ENCODE measurements at regions not wholly inside any gene's neighbourhood (a gene's known extent, or its start where the extent isn't known, plus 50 kb on each side); places are given as distances from the start of the nearest gene placed in this dataset.

- Mint-ChIP-seq H3K4me3 (no peak overlapping the region), H3K27me3 (no peaks in the 10 kb centered on the region), H3K4me1 (no peaks in the 10 kb centered on the region), H3K27ac (no peak overlapping the region), H3K9me3 (peaks cover 8% of the 10 kb centered on the region), H3K36me3 (no peaks in the 10 kb centered on the region)
- no peak for DNase-seq
- CTCF ChIA-PET: no interaction called here
Measured at GRCh38 chr9:29928072-29928471, 2354.8 kb upstream of the C9orf72 start.

- no peaks in the 10 kb centered on the region for H3K27me3 Mint-ChIP-seq
- H3K27ac Mint-ChIP-seq: no peak overlapping the region
- no peaks in the 10 kb centered on the region for H3K36me3 Mint-ChIP-seq
- DNase-seq: no peak
- CTCF ChIA-PET: no interaction called here
- H3K4me3 Mint-ChIP-seq: no peak overlapping the region
- H3K9me3 Mint-ChIP-seq: peaks cover 18% of the 10 kb centered on the region
- H3K4me1 Mint-ChIP-seq: no peaks in the 10 kb centered on the region
Measured at GRCh38 chr9:29939559-29939958, 2366.3 kb upstream of the C9orf72 start.

GRCh38 chr9:29945012-29945411 is 2371.7 kb upstream of the C9orf72 start:
- Mint-ChIP-seq H3K27ac (no peak overlapping the region), H3K9me3 (peaks cover 2% of the 10 kb centered on the region), H3K4me3 (no peak overlapping the region), H3K4me1 (no peaks in the 10 kb centered on the region), H3K27me3 (no peaks in the 10 kb centered on the region), H3K36me3 (no peaks in the 10 kb centered on the region)
- no peak for DNase-seq
- CTCF ChIA-PET: no interaction called here

- H3K27ac Mint-ChIP-seq: no peak overlapping the region
- H3K4me1 Mint-ChIP-seq: no peaks in the 10 kb centered on the region
- H3K27me3 Mint-ChIP-seq: no peaks in the 10 kb centered on the region
- CTCF ChIA-PET: no interaction called here
- H3K4me3 Mint-ChIP-seq: no peak overlapping the region
- no peak for DNase-seq
- H3K36me3 Mint-ChIP-seq: no peaks in the 10 kb centered on the region
- H3K9me3 Mint-ChIP-seq: no peaks in the 10 kb centered on the region
Measured at GRCh38 chr9:29958469-29958868, 2385.2 kb upstream of the C9orf72 start.

- CTCF ChIA-PET: no interaction called here
- DNase-seq: no peak
- Mint-ChIP-seq H3K36me3 (no peaks in the 10 kb centered on the region), H3K27ac (no peak overlapping the region), H3K9me3 (no peaks in the 10 kb centered on the region), H3K4me3 (no peak overlapping the region), H3K4me1 (no peaks in the 10 kb centered on the region), H3K27me3 (no peaks in the 10 kb centered on the region)
Measured at GRCh38 chr9:29965834-29966233, 2392.6 kb upstream of the C9orf72 start.

- no peaks in the 10 kb centered on the region for H3K9me3 Mint-ChIP-seq
- no peak for DNase-seq
- H3K36me3 Mint-ChIP-seq: no peaks in the 10 kb centered on the region
- no peaks in the 10 kb centered on the region for H3K4me1 Mint-ChIP-seq
- no peak overlapping the region for H3K4me3 Mint-ChIP-seq
- CTCF ChIA-PET: no interaction called here
- no peak overlapping the region for H3K27ac Mint-ChIP-seq
- no peaks in the 10 kb centered on the region for H3K27me3 Mint-ChIP-seq
Measured at GRCh38 chr9:29966247-29966646, 2393.0 kb upstream of the C9orf72 start.

GRCh38 chr9:29968831-29969230 is 2395.6 kb upstream of the C9orf72 start:
- no peaks in the 10 kb centered on the region for H3K9me3 Mint-ChIP-seq
- no peaks in the 10 kb centered on the region for H3K36me3 Mint-ChIP-seq
- DNase-seq: no peak
- no peaks in the 10 kb centered on the region for H3K27me3 Mint-ChIP-seq
- no peaks in the 10 kb centered on the region for H3K4me1 Mint-ChIP-seq
- no peak overlapping the region for H3K4me3 Mint-ChIP-seq
- H3K27ac Mint-ChIP-seq: no peak overlapping the region
- CTCF ChIA-PET: no interaction called here

- Mint-ChIP-seq H3K4me3 (no peak overlapping the region), H3K27me3 (no peaks in the 10 kb centered on the region), H3K27ac (no peak overlapping the region), H3K4me1 (no peaks in the 10 kb centered on the region), H3K9me3 (no peaks in the 10 kb centered on the region), H3K36me3 (no peaks in the 10 kb centered on the region)
- CTCF ChIA-PET: no interaction called here
- DNase-seq: no peak
Measured at GRCh38 chr9:29969408-29969807, 2396.1 kb upstream of the C9orf72 start.

- Mint-ChIP-seq H3K36me3 (no peaks in the 10 kb centered on the region), H3K27me3 (no peaks in the 10 kb centered on the region), H3K4me3 (no peak overlapping the region), H3K4me1 (no peaks in the 10 kb centered on the region), H3K27ac (no peak overlapping the region), H3K9me3 (no peaks in the 10 kb centered on the region)
- CTCF ChIA-PET: no interaction called here
- no peak for DNase-seq
Measured at GRCh38 chr9:29969856-29970647, 2396.8 kb upstream of the C9orf72 start.

GRCh38 chr9:29974197-29974596 is 2400.9 kb upstream of the C9orf72 start:
- H3K4me1 Mint-ChIP-seq: no peaks in the 10 kb centered on the region
- no peaks in the 10 kb centered on the region for H3K9me3 Mint-ChIP-seq
- H3K4me3 Mint-ChIP-seq: no peak overlapping the region
- H3K27me3 Mint-ChIP-seq: no peaks in the 10 kb centered on the region
- no peaks in the 10 kb centered on the region for H3K36me3 Mint-ChIP-seq
- DNase-seq: no peak
- H3K27ac Mint-ChIP-seq: no peak overlapping the region
- CTCF ChIA-PET: no interaction called here

GRCh38 chr9:29976981-29977380 is 2403.7 kb upstream of the C9orf72 start:
- Mint-ChIP-seq H3K27ac (no peak overlapping the region), H3K36me3 (no peaks in the 10 kb centered on the region), H3K27me3 (no peaks in the 10 kb centered on the region), H3K4me3 (no peak overlapping the region), H3K9me3 (no peaks in the 10 kb centered on the region), H3K4me1 (no peaks in the 10 kb centered on the region)
- DNase-seq: no peak
- CTCF ChIA-PET: interaction anchor here (0.7 kb wide), 1 partner anchor 20 kb away, joined by 3 read pairs; no protein-coding TSS in a partner anchor

- Mint-ChIP-seq H3K27ac (no peak overlapping the region), H3K9me3 (no peaks in the 10 kb centered on the region), H3K4me3 (no peak overlapping the region), H3K4me1 (no peaks in the 10 kb centered on the region), H3K36me3 (no peaks in the 10 kb centered on the region), H3K27me3 (no peaks in the 10 kb centered on the region)
- DNase-seq: no peak
- CTCF ChIA-PET: no interaction called here
Measured at GRCh38 chr9:29981013-29981412, 2403.4 kb upstream of the ACO1 start.

GRCh38 chr9:29999645-30000044 is 2384.8 kb upstream of the ACO1 start:
- DNase-seq: no peak
- H3K27ac Mint-ChIP-seq: no peak overlapping the region
- peaks cover 8% of the 10 kb centered on the region for H3K9me3 Mint-ChIP-seq
- no peaks in the 10 kb centered on the region for H3K27me3 Mint-ChIP-seq
- H3K4me3 Mint-ChIP-seq: no peak overlapping the region
- CTCF ChIA-PET: no interaction called here
- no peaks in the 10 kb centered on the region for H3K36me3 Mint-ChIP-seq
- H3K4me1 Mint-ChIP-seq: no peaks in the 10 kb centered on the region

- DNase-seq: no peak
- Mint-ChIP-seq H3K27ac (no peak overlapping the region), H3K27me3 (no peaks in the 10 kb centered on the region), H3K4me3 (no peak overlapping the region), H3K4me1 (no peaks in the 10 kb centered on the region), H3K9me3 (no peaks in the 10 kb centered on the region), H3K36me3 (no peaks in the 10 kb centered on the region)
- CTCF ChIA-PET: no interaction called here
Measured at GRCh38 chr9:30010691-30011090, 2373.8 kb upstream of the ACO1 start.

- Mint-ChIP-seq H3K36me3 (no peaks in the 10 kb centered on the region), H3K27ac (no peak overlapping the region), H3K9me3 (no peaks in the 10 kb centered on the region), H3K4me3 (no peak overlapping the region), H3K4me1 (no peaks in the 10 kb centered on the region), H3K27me3 (no peaks in the 10 kb centered on the region)
- no peak for DNase-seq
- CTCF ChIA-PET: no interaction called here
Measured at GRCh38 chr9:30012622-30013021, 2371.8 kb upstream of the ACO1 start.

- Mint-ChIP-seq H3K36me3 (no peaks in the 10 kb centered on the region), H3K4me3 (no peak overlapping the region), H3K27ac (no peak overlapping the region), H3K27me3 (no peaks in the 10 kb centered on the region), H3K9me3 (no peaks in the 10 kb centered on the region), H3K4me1 (no peaks in the 10 kb centered on the region)
- no peak for DNase-seq
- CTCF ChIA-PET: no interaction called here
Measured at GRCh38 chr9:30015073-30015472, 2369.4 kb upstream of the ACO1 start.

Data from activated naive CD4-positive, alpha-beta T cell treated with anti-CD3 and anti-CD28 coated beads, Interleukin-2, amount 10 ng/mL, durations not matched to agents 7 days and 5 days (primary cell).